Middle frontal gyrus (tissue), 1 donor: ENCODE measurements at regions not wholly inside any gene's neighbourhood (a gene's known extent, or its start where the extent isn't known, plus 50 kb on each side); places are given as distances from the start of the nearest gene placed in this dataset.
"Not testable (repeated sequence)": the region's sequence is repeated elsewhere in the genome, so short reads cannot be mapped to it uniquely, and the experiment has no call there.

Experiments used
- DNase-seq: peaks from one replicate; pipeline ENCODE4 v3.0.0-alpha.2; 2015; ENCODE audit warnings: low spot score; ENCODE audit errors: extremely low spot score

- no peak for DNase-seq
Observed at GRCh38 chr7:121501566-121501965, 105.5 kb upstream of the FAM3C start.

GRCh38 chr7:121500360-121501058 lies 104.4 kb upstream of the FAM3C start:
- no peak for DNase-seq

- no peak for DNase-seq
Observed at GRCh38 chr7:121499624-121500023, 103.5 kb upstream of the FAM3C start.

- DNase-seq = no peak
Observed at GRCh38 chr7:121498816-121499215, 102.7 kb upstream of the FAM3C start.

GRCh38 chr7:121497545-121497944 lies 101.4 kb upstream of the FAM3C start:
- not testable (repeated sequence) for DNase-seq

- DNase-seq = no peak
Observed at GRCh38 chr7:121494516-121494915, 98.4 kb upstream of the FAM3C start.

GRCh38 chr7:121493553-121493952 lies 97.4 kb upstream of the FAM3C start:
- DNase-seq = no peak

GRCh38 chr7:121490309-121490708 lies 94.2 kb upstream of the FAM3C start:
- DNase-seq = no peak

- no peak for DNase-seq
Observed at GRCh38 chr7:121489440-121489839, 93.3 kb upstream of the FAM3C start.

GRCh38 chr7:121488111-121488650 lies 92.1 kb upstream of the FAM3C start:
- no peak for DNase-seq

GRCh38 chr7:121486590-121486989 lies 90.5 kb upstream of the FAM3C start:
- no peak for DNase-seq

- peak; percentile 33 for DNase-seq
Observed at GRCh38 chr7:121485467-121486243, 89.5 kb upstream of the FAM3C start.

- no peak for DNase-seq
Observed at GRCh38 chr7:121484089-121484763, 88.1 kb upstream of the FAM3C start.

GRCh38 chr7:121480566-121481335 lies 84.6 kb upstream of the FAM3C start:
- no peak for DNase-seq

- no peak for DNase-seq
Observed at GRCh38 chr7:121480058-121480457, 84.0 kb upstream of the FAM3C start.

- no peak for DNase-seq
Observed at GRCh38 chr7:121479466-121479865, 83.4 kb upstream of the FAM3C start.

- no peak for DNase-seq
Observed at GRCh38 chr7:121475806-121476205, 79.7 kb upstream of the FAM3C start.

GRCh38 chr7:121474301-121474673 lies 78.2 kb upstream of the FAM3C start:
- no peak for DNase-seq

GRCh38 chr7:121473645-121474300 lies 77.7 kb upstream of the FAM3C start:
- DNase-seq = no peak

GRCh38 chr7:121466455-121466854 lies 70.3 kb upstream of the FAM3C start:
- no peak for DNase-seq

GRCh38 chr7:121459148-121459547 lies 63.0 kb upstream of the FAM3C start:
- DNase-seq = no peak
